ENCODE measurements at regions not wholly inside any gene's neighbourhood (a gene's known extent, or its start where the extent isn't known, plus 50 kb on each side); places are given as distances from the start of the nearest gene placed in this dataset.

GRCh38 chr13:33757713-33758112 lies 60.2 kb upstream of the RFC3 start:
- no peak overlapping the region for H3K9ac ChIP-seq (ENCODE audit: control insufficient read depth, insufficient read depth, low read length)
- H3K27ac ChIP-seq (ENCODE audit: control insufficient read depth, insufficient read depth), result peak overlapping the region; percentile 66
- RAD21 ChIA-PET (ENCODE audit: unreplicated experiment), result interaction anchor here (0.8 to 1.5 kb wide), 2 partner anchors 29 to 529 kb away, joined by 3 to 6 read pairs; no protein-coding TSS in a partner anchor
- H4K20me1 ChIP-seq (ENCODE audit: control insufficient read depth, insufficient read depth), result no peaks in the 10 kb centered on the region
- SMC1A ChIA-PET (ENCODE audit: uncharacterized antibody, unreplicated experiment), result interaction anchor here (1.0 to 2.0 kb wide), 9 partner anchors 12 to 74 kb away, joined by 3 to 11 read pairs (median 4); no protein-coding TSS in a partner anchor
- no peaks in the 10 kb centered on the region for H3K36me3 ChIP-seq (ENCODE audit: control insufficient read depth in 2 of 2, insufficient read depth in 2 of 2, low read length in 1 of 2)
- no peaks in the 10 kb centered on the region for H3K79me2 ChIP-seq (ENCODE audit: control insufficient read depth, insufficient read depth, low read length)
- FAIRE-seq (peak; percentile 94), ATAC-seq (peak; percentile 91), DNase-seq (ENCODE audit: low read depth, low spot score) (no peak)
- POLR2A ChIA-PET, result interaction anchor here (1.0 kb wide), 1 partner anchor 14 kb away, joined by 3 read pairs; no protein-coding TSS in a partner anchor
- no peak overlapping the region for H2AFZ ChIP-seq (ENCODE audit: control insufficient read depth, low read depth, low read length)
- H3K4me3 ChIP-seq, result no peak overlapping the region; the same call in 1 of the 2 replicates
- no TSS peak for BruUV-seq (replicated peaks)
- in situ Hi-C loops (cut with MboI), result no loop called here
- CTCF ChIA-PET, result interaction anchor here (1.1 to 1.5 kb wide), 3 partner anchors 29 to 173 kb away, joined by 3 to 7 read pairs (median 3); no protein-coding TSS in a partner anchor
- no peaks in the 10 kb centered on the region for H3K27me3 ChIP-seq (replicated peaks in 1 of 2; ENCODE audit: control insufficient read depth in 2 of 2, insufficient read depth in 2 of 2, low read length in 1 of 2)
- H3K4me1 ChIP-seq (ENCODE audit: control insufficient read depth, insufficient read depth, low read length), result peaks cover 16% of the 10 kb centered on the region
- H3K9me3 ChIP-seq (replicated peaks; ENCODE audit: control insufficient read depth, insufficient read depth, low read length), result no peaks in the 10 kb centered on the region
- intact Hi-C loops (cut with micrococcal nuclease; ENCODE audit: unreplicated experiment), result no loop called here
- peak overlapping the region; percentile 21 for H3K4me2 ChIP-seq (ENCODE audit: control insufficient read depth, insufficient read depth)
- 0% methylated on average over 2 of the region's 2 CpGs for WGBS (ENCODE audit: insufficient coverage, insufficient replicate concordance, low lambda C conversion rate, missing lambda C conversion rate)
- TF ChIP-seq MEF2B (IDR thresholded peaks at IDR 0.05; ENCODE audit: partially characterized antibody, poor library complexity, severe bottlenecking) (no peak), NBN (IDR thresholded peaks at IDR 0.05) (no peak), RCOR1 (conservative IDR thresholded peaks at IDR 0.05; ENCODE audit: low read depth, low read length) (no peak), ASH2L (IDR thresholded peaks at IDR 0.05; ENCODE audit: borderline replicate concordance, low read depth) (no peak), ZSCAN29 (IDR thresholded peaks at IDR 0.05) (no peak), CREM (IDR thresholded peaks at IDR 0.05; ENCODE audit: low read depth) (peak; percentile 23; the same call in 1 of the 2 replicates), EED (IDR thresholded peaks at IDR 0.05; ENCODE audit: low read depth) (peak; percentile 75), NRF1 (conservative IDR thresholded peaks at IDR 0.05; ENCODE audit: low read depth, low read length) (no peak), ATF3 (IDR thresholded peaks at IDR 0.05; ENCODE audit: borderline replicate concordance, extremely low read depth, low read depth, low read length) (no peak), ZNF217 (IDR thresholded peaks at IDR 0.05) (peak; percentile 74), ZNF687 (IDR thresholded peaks at IDR 0.05) (no peak), E2F8 (IDR thresholded peaks at IDR 0.05; ENCODE audit: low read depth, partially characterized antibody) (no peak), CBX3 (IDR thresholded peaks at IDR 0.05; ENCODE audit: borderline replicate concordance, low read depth) (no peak), IRF5 (IDR thresholded peaks at IDR 0.05; ENCODE audit: borderline replicate concordance) (no peak), KLF5 (IDR thresholded peaks at IDR 0.05; ENCODE audit: partially characterized antibody) (no peak), TAF1 (IDR thresholded peaks at IDR 0.05; ENCODE audit: borderline replicate concordance, low read depth, low read length) (no peak)

All from GM12878 (cell line).